ENCODE measurements at regions not wholly inside any gene's neighbourhood (a gene's known extent, or its start where the extent isn't known, plus 50 kb on each side); places are given as distances from the start of the nearest gene placed in this dataset.

- TF ChIP-seq CTCF (IDR thresholded peaks at IDR 0.05; ENCODE audit: low read length) = no peak
- TF ChIP-seq EZH2 (IDR thresholded peaks at IDR 0.05; ENCODE audit: borderline replicate concordance, low read length) = no peak
Observed at GRCh38 chr13:39897636-39898035, 242.2 kb downstream of the COG6 start.
